ENCODE measurements at regions not wholly inside any gene's neighbourhood (a gene's known extent, or its start where the extent isn't known, plus 50 kb on each side); places are given as distances from the start of the nearest gene placed in this dataset.

- TF ChIP-seq, protein P1, sequence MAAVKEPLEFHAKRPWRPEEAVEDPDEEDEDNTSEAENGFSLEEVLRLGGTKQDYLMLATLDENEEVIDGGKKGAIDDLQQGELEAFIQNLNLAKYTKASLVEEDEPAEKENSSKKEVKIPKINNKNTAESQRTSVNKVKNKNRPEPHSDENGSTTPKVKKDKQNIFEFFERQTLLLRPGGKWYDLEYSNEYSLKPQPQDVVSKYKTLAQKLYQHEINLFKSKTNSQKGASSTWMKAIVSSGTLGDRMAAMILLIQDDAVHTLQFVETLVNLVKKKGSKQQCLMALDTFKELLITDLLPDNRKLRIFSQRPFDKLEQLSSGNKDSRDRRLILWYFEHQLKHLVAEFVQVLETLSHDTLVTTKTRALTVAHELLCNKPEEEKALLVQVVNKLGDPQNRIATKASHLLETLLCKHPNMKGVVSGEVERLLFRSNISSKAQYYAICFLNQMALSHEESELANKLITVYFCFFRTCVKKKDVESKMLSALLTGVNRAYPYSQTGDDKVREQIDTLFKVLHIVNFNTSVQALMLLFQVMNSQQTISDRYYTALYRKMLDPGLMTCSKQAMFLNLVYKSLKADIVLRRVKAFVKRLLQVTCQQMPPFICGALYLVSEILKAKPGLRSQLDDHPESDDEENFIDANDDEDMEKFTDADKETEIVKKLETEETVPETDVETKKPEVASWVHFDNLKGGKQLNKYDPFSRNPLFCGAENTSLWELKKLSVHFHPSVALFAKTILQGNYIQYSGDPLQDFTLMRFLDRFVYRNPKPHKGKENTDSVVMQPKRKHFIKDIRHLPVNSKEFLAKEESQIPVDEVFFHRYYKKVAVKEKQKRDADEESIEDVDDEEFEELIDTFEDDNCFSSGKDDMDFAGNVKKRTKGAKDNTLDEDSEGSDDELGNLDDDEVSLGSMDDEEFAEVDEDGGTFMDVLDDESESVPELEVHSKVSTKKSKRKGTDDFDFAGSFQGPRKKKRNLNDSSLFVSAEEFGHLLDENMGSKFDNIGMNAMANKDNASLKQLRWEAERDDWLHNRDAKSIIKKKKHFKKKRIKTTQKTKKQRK (IDR thresholded peaks at IDR 0.05; ENCODE audit: low read depth, low read length): no peak
- TF ChIP-seq, protein P2, sequence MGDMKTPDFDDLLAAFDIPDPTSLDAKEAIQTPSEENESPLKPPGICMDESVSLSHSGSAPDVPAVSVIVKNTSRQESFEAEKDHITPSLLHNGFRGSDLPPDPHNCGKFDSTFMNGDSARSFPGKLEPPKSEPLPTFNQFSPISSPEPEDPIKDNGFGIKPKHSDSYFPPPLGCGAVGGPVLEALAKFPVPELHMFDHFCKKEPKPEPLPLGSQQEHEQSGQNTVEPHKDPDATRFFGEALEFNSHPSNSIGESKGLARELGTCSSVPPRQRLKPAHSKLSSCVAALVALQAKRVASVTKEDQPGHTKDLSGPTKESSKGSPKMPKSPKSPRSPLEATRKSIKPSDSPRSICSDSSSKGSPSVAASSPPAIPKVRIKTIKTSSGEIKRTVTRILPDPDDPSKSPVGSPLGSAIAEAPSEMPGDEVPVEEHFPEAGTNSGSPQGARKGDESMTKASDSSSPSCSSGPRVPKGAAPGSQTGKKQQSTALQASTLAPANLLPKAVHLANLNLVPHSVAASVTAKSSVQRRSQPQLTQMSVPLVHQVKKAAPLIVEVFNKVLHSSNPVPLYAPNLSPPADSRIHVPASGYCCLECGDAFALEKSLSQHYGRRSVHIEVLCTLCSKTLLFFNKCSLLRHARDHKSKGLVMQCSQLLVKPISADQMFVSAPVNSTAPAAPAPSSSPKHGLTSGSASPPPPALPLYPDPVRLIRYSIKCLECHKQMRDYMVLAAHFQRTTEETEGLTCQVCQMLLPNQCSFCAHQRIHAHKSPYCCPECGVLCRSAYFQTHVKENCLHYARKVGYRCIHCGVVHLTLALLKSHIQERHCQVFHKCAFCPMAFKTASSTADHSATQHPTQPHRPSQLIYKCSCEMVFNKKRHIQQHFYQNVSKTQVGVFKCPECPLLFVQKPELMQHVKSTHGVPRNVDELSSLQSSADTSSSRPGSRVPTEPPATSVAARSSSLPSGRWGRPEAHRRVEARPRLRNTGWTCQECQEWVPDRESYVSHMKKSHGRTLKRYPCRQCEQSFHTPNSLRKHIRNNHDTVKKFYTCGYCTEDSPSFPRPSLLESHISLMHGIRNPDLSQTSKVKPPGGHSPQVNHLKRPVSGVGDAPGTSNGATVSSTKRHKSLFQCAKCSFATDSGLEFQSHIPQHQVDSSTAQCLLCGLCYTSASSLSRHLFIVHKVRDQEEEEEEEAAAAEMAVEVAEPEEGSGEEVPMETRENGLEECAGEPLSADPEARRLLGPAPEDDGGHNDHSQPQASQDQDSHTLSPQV (IDR thresholded peaks at IDR 0.05): no peak
- TF ChIP-seq, protein P3, sequence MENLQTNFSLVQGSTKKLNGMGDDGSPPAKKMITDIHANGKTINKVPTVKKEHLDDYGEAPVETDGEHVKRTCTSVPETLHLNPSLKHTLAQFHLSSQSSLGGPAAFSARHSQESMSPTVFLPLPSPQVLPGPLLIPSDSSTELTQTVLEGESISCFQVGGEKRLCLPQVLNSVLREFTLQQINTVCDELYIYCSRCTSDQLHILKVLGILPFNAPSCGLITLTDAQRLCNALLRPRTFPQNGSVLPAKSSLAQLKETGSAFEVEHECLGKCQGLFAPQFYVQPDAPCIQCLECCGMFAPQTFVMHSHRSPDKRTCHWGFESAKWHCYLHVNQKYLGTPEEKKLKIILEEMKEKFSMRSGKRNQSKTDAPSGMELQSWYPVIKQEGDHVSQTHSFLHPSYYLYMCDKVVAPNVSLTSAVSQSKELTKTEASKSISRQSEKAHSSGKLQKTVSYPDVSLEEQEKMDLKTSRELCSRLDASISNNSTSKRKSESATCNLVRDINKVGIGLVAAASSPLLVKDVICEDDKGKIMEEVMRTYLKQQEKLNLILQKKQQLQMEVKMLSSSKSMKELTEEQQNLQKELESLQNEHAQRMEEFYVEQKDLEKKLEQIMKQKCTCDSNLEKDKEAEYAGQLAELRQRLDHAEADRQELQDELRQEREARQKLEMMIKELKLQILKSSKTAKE (IDR thresholded peaks at IDR 0.05; ENCODE audit: low read depth, poor library complexity, severe bottlenecking): no peak
- TF ChIP-seq NR2F1 (conservative IDR thresholded peaks at IDR 0.05) (no peak), ASH2L (IDR thresholded peaks at IDR 0.05; ENCODE audit: borderline replicate concordance, low read depth) (no peak), YY1 (IDR thresholded peaks at IDR 0.05; ENCODE audit: low read depth, low read length) (no peak)
These were observed 119.1 kb upstream of the DTNBP1 start (continued) for GRCh38 chr6:15781890-15782289.

All from GM12878 (cell line).